Psoas muscle (tissue), 7 donors: ENCODE measurements at regions not wholly inside any gene's neighbourhood (a gene's known extent, or its start where the extent isn't known, plus 50 kb on each side); places are given as distances from the start of the nearest gene placed in this dataset.

ENCODE experiments used
- ATAC-seq, 4 donors: fragments of 200-7000 bp; cut with Tn5 transposase; one replicate each; pipeline ENCODE4 v1.9.1; 2020; ENCODE audit warnings: moderate library complexity in 3 of 4, mild to moderate bottlenecking in 2 of 4
- DNase-seq, 2 donors: peaks; one replicate each; pipeline ENCODE4 v3.0.0-alpha.2; 2020
- H3K27ac ChIP-seq: fragments of 200-600 bp; one replicate; pipeline ENCODE4 v1.8.0; 2022
- H3K27me3 ChIP-seq, 3 donors: fragments of 200-600 bp in 1 of 3; one replicate each; pipeline versions ENCODE4 v1.6.1 to v1.8.0; 2013 to 2022; ENCODE audit warnings: low read length in 2 of 3, mild to moderate bottlenecking in 2 of 3, moderate library complexity in 1 of 3; ENCODE audit not compliant: insufficient read depth in 3 of 3
- H3K36me3 ChIP-seq, 2 donors: fragments of 200-600 bp in 1 of 2; one replicate each; pipeline versions ENCODE4 v1.6.1 to v1.8.0; 2013 to 2022; ENCODE audit warnings: low read depth in 1 of 2, mild to moderate bottlenecking in 1 of 2, moderate library complexity in 1 of 2; ENCODE audit not compliant: insufficient read depth in 1 of 2
- H3K4me1 ChIP-seq: fragments of 200-600 bp; one replicate; pipeline ENCODE4 v1.8.0; 2022
- H3K4me3 ChIP-seq: fragments of 200-600 bp; one replicate; pipeline ENCODE4 v1.8.0; 2022; ENCODE audit warnings: mild to moderate bottlenecking
- H3K9me3 ChIP-seq: fragments of 200-600 bp; one replicate; pipeline ENCODE4 v1.8.0; 2022
- WGBS, 3 donors: extraction: QIAGEN DNeasy Blood & Tissue Kit; methylation state at CpG; one replicate each; pipeline versions ENCODE4 v1.1.6 to v1.1.7; 2013; 5-methylcytosine and 5-hydroxymethylcytosine counted together
- intact Hi-C, 2 donors: fragments of 100-400 bp; cut with DNase I; formaldehyde crosslinking; loops; one replicate each; pipeline versions ENCODE4 v1.11.0 to v1.14.2; 2022
- TF ChIP-seq, protein P1 (sequence below): fragments of 200-600 bp; IDR thresholded peaks from one replicate; pipeline ENCODE4 v1.8.0; 2022; ENCODE audit warnings: antibody characterized with exemption
- donor health status: healthy with polysubstance abuse.
- donor health status: DM: no; HTN: no; CAD: no; lungs with moderate emphysema.
- donor health status: Bipolar disorder and iron deficiency.
- donor health status: healthy.
- donor health status: DM: yes; HTN: yes; CAD: no.
- donor health status: DM: no; HTN: no; CAD: no.
- donor health status: DM: yes; HTN: yes; CAD: no.

DNA sequence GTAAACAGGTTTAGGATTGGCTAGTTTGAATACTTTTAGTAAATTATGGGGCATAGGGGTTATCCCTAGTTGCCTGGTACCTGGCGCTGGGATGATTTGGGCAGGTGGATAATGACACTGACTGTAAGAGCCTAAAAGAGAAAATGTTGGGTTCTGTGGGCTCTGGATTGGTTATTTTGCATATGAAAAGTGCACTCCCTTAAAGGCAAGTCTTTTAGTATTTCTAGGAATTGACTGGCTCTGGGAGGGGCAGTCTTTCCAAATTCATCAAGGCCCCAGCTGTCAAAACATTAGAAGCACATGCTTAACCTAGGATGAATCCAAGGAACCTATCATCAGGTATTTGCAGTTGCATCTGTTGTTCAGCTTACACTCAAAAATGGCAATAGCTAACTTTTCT lies 454.6 kb upstream of the SORCS1 start:
- TF ChIP-seq, protein P1, sequence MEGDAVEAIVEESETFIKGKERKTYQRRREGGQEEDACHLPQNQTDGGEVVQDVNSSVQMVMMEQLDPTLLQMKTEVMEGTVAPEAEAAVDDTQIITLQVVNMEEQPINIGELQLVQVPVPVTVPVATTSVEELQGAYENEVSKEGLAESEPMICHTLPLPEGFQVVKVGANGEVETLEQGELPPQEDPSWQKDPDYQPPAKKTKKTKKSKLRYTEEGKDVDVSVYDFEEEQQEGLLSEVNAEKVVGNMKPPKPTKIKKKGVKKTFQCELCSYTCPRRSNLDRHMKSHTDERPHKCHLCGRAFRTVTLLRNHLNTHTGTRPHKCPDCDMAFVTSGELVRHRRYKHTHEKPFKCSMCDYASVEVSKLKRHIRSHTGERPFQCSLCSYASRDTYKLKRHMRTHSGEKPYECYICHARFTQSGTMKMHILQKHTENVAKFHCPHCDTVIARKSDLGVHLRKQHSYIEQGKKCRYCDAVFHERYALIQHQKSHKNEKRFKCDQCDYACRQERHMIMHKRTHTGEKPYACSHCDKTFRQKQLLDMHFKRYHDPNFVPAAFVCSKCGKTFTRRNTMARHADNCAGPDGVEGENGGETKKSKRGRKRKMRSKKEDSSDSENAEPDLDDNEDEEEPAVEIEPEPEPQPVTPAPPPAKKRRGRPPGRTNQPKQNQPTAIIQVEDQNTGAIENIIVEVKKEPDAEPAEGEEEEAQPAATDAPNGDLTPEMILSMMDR, result no peak
- no peaks in the 10 kb centered on the region for H3K36me3 ChIP-seq
- no peak overlapping the region for H3K4me3 ChIP-seq
- no peaks in the 10 kb centered on the region for H3K9me3 ChIP-seq
- intact Hi-C loops, result no loop called here
- no peaks in the 10 kb centered on the region for H3K4me1 ChIP-seq
- ATAC-seq, result no peak
- WGBS, 3 donors, result 88 to 100% (median 91%) methylated on average over 1 of the region's 1 CpG
- H3K27ac ChIP-seq, result no peak overlapping the region
- H3K27me3 ChIP-seq, result no peaks in the 10 kb centered on the region
- DNase-seq, result no peak

- no peak for DNase-seq
- H3K4me1 ChIP-seq, result no peaks in the 10 kb centered on the region
- H3K27ac ChIP-seq, result no peak overlapping the region
- intact Hi-C loops, result no loop called here
- WGBS, 3 donors, result 85 to 89% (median 88%) methylated on average over 1 of the region's 1 CpG
- H3K4me3 ChIP-seq, result no peak overlapping the region
- H3K9me3 ChIP-seq, result no peaks in the 10 kb centered on the region
- no peak for ATAC-seq
- H3K27me3 ChIP-seq, result no peaks in the 10 kb centered on the region
- TF ChIP-seq, protein P1, result no peak
- H3K36me3 ChIP-seq, result no peaks in the 10 kb centered on the region
Measured at GRCh38 chr10:107618504-107618994, 454.0 kb upstream of the SORCS1 start.

DNA sequence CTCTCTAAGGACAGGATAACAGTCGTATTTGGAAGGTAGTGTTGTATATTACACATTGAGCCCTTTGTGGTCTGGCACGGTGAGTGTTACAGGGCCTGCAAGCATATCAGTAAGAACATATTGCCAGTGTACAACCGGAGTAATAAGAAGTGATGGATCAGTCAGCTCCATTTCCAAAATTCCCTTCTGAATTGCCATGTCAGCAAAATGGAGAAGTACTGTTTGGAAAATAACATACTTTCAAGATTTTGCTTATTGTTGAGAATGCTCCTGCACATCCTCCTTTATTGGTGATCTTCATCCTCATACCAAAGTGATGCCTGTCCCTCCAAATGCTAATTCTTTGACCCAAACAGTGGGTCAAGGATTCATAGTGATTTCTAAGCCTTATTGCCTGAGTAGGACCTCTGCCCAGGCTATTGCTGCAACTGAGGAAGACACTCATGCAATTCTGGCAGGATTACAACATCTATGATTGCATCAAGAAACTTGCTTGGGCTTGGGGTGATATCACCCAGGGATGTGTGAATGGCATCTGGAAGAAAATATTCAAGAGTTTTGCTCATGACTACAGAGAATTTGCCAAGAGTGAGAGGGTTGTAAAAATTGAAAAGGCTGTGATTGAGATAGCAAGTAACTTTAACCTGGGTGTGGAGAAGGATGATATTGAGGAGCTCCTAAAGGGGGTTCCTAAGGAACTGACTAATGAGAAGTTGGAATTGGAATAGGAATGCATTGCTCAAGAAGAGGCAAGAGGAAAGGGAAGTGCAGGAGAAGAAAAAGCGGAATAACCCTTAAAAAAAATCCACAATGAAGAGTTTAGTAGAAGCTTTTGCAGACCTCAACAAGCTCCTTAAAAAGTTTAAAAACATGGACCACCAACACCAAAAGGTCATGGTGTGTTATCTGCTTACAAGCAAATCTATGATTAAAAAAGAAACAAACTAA lies 452.2 kb upstream of the SORCS1 start:
- TF ChIP-seq, protein P1, result no peak
- 83 to 87% (median 85%) methylated on average over 4 of the region's 4 CpGs for WGBS, 3 donors
- Histone ChIP-seq H3K36me3 (no peaks in the 10 kb centered on the region), H3K9me3 (no peaks in the 10 kb centered on the region), H3K27me3 (no peaks in the 10 kb centered on the region), H3K27ac (no peak overlapping the region), H3K4me1 (no peaks in the 10 kb centered on the region), H3K4me3 (no peak overlapping the region)
- no peak for ATAC-seq
- intact Hi-C loops, result no loop called here
- DNase-seq, result no peak

GRCh38 chr10:107616031-107616430 lies 451.5 kb upstream of the SORCS1 start:
- H3K36me3 ChIP-seq, result no peaks in the 10 kb centered on the region
- H3K9me3 ChIP-seq, result no peaks in the 10 kb centered on the region
- H3K4me3 ChIP-seq, result no peak overlapping the region
- DNase-seq (no peak), ATAC-seq (no peak)
- TF ChIP-seq, protein P1, result no peak
- H3K27ac ChIP-seq, result no peak overlapping the region
- no peaks in the 10 kb centered on the region for H3K4me1 ChIP-seq
- no peaks in the 10 kb centered on the region for H3K27me3 ChIP-seq
- intact Hi-C loops, result no loop called here
